Astrocyte of the cerebellum (primary cell): ENCODE measurements at regions not wholly inside any gene's neighbourhood (a gene's known extent, or its start where the extent isn't known, plus 50 kb on each side); places are given as distances from the start of the nearest gene placed in this dataset.
"Not testable (repeated sequence)": the region's sequence is repeated elsewhere in the genome, so short reads cannot be mapped to it uniquely, and the experiment has no call there.

Experiments used
- DNase-seq: peaks from one replicate; pipeline ENCODE4 v3.0.0-alpha.2; 2011; ENCODE audit warnings: low read depth
- H3K4me3 ChIP-seq: 2 replicates; pipeline ENCODE4 v1.5.1; 2011; ENCODE audit warnings: mild to moderate bottlenecking, low read depth, low read length, moderate library complexity
- in situ Hi-C: cut with HindIII; loops from 2 replicates; pipeline ENCODE4 v1.10.0; 2017; ENCODE audit warnings: low sequenced_read_pairs
- TF ChIP-seq, protein P1 (sequence below): IDR thresholded peaks from 2 replicates; pipeline ENCODE4 v1.5.1; 2012; ENCODE audit warnings: low read length, low read depth, moderate library complexity, mild to moderate bottlenecking; ENCODE audit errors: missing control alignments

DNA sequence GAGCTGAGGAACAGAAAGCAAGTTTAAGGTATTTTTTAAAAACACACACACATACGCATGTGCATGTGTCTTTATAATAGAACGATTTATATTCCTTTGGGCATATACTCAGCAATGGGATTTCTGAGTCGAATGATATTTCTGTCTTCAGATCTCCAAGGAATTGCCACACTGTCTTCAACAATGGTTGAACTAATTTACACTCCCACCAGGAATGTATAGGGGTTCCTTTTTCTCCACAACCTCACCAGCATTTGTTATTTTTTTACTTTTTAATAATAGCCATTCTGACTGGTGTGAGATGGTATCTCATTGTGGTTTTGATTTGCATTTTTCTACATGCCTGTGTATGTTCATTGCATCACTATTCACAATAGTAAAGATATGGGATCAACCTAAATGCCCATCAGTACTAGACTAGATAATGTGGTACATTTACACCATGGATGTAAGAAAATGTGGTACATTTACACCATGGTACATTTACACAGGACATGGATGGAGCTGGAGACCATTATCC, 60.3 kb upstream of the MAP3K1 start:
- no peak for DNase-seq
- TF ChIP-seq, protein P1, sequence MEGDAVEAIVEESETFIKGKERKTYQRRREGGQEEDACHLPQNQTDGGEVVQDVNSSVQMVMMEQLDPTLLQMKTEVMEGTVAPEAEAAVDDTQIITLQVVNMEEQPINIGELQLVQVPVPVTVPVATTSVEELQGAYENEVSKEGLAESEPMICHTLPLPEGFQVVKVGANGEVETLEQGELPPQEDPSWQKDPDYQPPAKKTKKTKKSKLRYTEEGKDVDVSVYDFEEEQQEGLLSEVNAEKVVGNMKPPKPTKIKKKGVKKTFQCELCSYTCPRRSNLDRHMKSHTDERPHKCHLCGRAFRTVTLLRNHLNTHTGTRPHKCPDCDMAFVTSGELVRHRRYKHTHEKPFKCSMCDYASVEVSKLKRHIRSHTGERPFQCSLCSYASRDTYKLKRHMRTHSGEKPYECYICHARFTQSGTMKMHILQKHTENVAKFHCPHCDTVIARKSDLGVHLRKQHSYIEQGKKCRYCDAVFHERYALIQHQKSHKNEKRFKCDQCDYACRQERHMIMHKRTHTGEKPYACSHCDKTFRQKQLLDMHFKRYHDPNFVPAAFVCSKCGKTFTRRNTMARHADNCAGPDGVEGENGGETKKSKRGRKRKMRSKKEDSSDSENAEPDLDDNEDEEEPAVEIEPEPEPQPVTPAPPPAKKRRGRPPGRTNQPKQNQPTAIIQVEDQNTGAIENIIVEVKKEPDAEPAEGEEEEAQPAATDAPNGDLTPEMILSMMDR: no peak
- in situ Hi-C loops: no loop called here
- H3K4me3 ChIP-seq: no peak overlapping the region

GRCh38 chr5:56753588-56753987, 61.8 kb upstream of the MAP3K1 start:
- H3K4me3 ChIP-seq, in situ Hi-C loops, DNase-seq: not testable (repeated sequence)

DNA sequence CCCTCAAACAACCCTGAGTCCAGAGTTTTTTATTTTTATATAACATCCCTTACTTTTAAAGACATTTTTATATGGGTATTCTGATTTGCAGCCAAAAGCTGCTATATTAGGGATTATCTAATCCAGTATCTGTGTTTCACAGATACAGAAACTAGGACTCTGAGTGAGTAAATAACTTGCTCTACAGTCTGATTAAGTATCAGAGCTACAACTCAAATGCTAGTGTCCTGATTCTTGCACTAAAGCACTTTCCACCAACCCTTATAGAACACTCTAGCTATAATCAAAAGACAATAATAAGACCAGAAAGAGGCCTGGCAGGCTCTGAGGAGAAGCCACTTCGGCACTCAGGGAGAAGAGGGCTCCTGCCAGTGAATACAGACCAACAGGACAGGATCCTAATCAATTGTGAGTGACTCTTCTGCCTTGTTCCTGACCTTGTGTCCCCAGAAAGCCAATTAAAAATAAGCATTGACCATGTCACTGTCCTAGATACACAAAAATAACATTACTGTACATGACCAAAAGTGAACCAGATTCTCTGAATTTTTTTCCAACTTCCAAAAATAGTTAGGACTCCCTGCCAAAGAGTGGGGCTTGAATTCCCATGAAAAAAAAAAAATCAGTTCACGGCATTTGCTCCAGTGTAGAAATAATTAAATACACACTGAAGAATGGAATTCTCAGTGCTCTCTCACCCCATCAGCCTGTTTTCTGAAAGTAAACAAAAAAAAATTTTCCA, 63.6 kb upstream of the MAP3K1 start:
- no peak for DNase-seq
- H3K4me3 ChIP-seq: no peak overlapping the region
- in situ Hi-C loops: no loop called here
- TF ChIP-seq, protein P1: no peak

DNA sequence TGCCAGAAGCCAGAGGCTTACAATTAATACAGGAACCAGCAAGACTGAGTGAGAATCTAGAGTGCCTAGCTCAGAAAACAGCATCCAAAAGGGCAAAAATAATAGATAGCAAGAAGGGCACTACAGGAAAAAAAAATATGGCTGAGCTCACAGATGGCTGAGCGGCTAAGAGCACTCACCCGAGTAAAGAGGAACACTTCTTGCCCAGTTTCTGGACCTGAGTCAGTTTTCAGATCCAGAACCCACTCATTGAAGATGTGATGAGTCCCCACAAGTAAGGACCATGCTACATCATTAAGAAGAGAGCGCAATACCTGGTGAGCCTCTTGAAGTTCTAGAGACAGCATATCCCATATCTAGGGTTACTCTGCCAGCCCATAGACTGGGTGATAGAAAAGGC, 65.5 kb upstream of the MAP3K1 start:
- in situ Hi-C loops: no loop called here
- no peak for DNase-seq
- TF ChIP-seq, protein P1: no peak

DNA sequence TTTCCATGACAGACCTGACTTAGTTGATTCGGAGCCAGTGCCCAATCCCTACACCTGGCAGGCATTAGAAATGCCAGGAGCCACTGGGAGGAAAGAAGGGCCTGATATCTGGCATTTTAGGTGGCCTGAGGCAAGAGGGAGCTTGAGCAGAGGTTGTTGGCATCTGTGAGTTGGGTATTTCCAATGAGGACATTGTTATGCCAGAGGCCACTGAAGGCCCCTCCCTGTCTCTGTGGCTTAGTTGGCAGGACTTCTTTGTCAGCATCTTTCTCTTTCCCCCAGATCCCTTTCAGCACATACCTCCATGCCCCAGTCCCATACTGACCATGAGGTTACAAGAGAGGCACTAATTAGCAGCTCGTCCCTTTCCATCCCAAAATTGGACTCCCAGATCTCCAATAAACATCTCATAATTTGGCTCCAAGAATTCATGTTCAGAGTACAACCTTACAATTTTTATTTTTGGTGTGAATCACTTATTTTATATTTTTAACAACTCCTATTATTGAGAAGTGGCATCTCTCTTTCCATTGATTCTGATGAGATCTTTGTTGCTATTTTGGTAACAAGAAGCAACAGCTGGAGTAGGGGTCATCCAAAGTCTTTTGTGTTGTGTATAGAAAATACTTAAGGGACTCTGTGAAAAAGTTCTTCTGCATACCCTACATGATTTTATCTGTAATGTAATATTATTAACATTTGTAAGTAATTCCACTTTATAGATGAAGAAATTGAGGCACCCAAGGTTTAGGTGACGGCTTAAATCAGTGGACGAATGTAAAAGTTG, 68.6 kb upstream of the MAP3K1 start:
- in situ Hi-C loops: no loop called here
- no peak overlapping the region for H3K4me3 ChIP-seq
- no peak for DNase-seq
- TF ChIP-seq, protein P1: no peak

More for the DNA sequence above, 65.5 kb upstream of the MAP3K1 start:
- no peak overlapping the region for H3K4me3 ChIP-seq

GRCh38 chr5:56745864-56746263, 69.5 kb upstream of the MAP3K1 start:
- in situ Hi-C loops: no loop called here
- DNase-seq: no peak
- no peak overlapping the region for H3K4me3 ChIP-seq
- TF ChIP-seq, protein P1: no peak

DNA sequence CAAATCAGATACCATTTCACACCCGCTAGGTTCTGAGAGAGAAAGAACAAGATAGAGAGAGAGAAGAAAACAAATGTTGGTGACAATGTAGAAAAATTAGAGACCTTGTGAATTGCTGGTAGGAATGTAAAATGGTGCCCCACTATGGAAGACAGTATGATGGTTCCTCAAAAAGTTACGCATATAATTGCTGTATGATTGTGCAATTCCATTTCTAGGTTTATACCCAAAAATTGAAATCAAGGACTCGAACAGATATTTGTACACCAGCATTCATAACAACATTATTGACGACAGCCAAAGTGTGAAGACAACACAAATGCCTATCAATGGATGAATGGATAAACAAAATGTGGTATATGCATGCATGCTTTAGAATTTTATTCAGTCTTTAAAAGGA, 74.5 kb upstream of the MAP3K1 start:
- TF ChIP-seq, protein P1: no peak
- in situ Hi-C loops: no loop called here
- no peak for DNase-seq
- H3K4me3 ChIP-seq: no peak overlapping the region
